ENCODE measurements at regions not wholly inside any gene's neighbourhood (a gene's known extent, or its start where the extent isn't known, plus 50 kb on each side); places are given as distances from the start of the nearest gene placed in this dataset.

- Histone ChIP-seq H3K27ac (ENCODE audit: low read depth in 2 of 2, low read length in 2 of 2) (no peak overlapping the region), H3K27me3 (ENCODE audit: control insufficient read depth in 2 of 2, insufficient read depth in 2 of 2, low read length in 2 of 2) (no peaks in the 10 kb centered on the region), H3K9me3 (ENCODE audit: control insufficient read depth in 2 of 2, low read length in 2 of 2) (no peaks in the 10 kb centered on the region), H3K36me3 (ENCODE audit: control insufficient read depth in 2 of 2, insufficient read depth in 2 of 2, low read length in 2 of 2) (no peaks in the 10 kb centered on the region), H3K9ac (ENCODE audit: low read depth in 1 of 2, low read length in 2 of 2) (no peak overlapping the region), H3K4me1 (ENCODE audit: control insufficient read depth in 2 of 2, insufficient read depth in 2 of 2, low read length in 2 of 2) (no peaks in the 10 kb centered on the region), H3K4me3 (ENCODE audit: low read length in 2 of 2) (no peak overlapping the region)
These were observed 107.2 kb downstream of the ZNF280B start for GRCh38 chr22:22401381-22401780.

GRCh38 chr22:22403306-22403705 is 105.2 kb downstream of the ZNF280B start:
- H3K9ac ChIP-seq (ENCODE audit: low read depth in 1 of 2, low read length in 2 of 2): no peak overlapping the region
- no peak overlapping the region for H3K27ac ChIP-seq (ENCODE audit: low read depth in 2 of 2, low read length in 2 of 2)
- peaks cover 0 to under 1% of the 10 kb centered on the region in 2 donors for H3K27me3 ChIP-seq (ENCODE audit: control insufficient read depth in 2 of 2, insufficient read depth in 2 of 2, low read length in 2 of 2)
- no peaks in the 10 kb centered on the region for H3K36me3 ChIP-seq (ENCODE audit: control insufficient read depth in 2 of 2, insufficient read depth in 2 of 2, low read length in 2 of 2)
- no peak overlapping the region for H3K4me3 ChIP-seq (ENCODE audit: low read length in 2 of 2)
- no peaks in the 10 kb centered on the region for H3K9me3 ChIP-seq (ENCODE audit: control insufficient read depth in 2 of 2, low read length in 2 of 2)
- no peaks in the 10 kb centered on the region for H3K4me1 ChIP-seq (ENCODE audit: control insufficient read depth in 2 of 2, insufficient read depth in 2 of 2, low read length in 2 of 2)

- H3K27me3 ChIP-seq (ENCODE audit: control insufficient read depth in 2 of 2, insufficient read depth in 2 of 2, low read length in 2 of 2): peaks cover 0 to 6% of the 10 kb centered on the region in 2 donors
- no peaks in the 10 kb centered on the region for H3K36me3 ChIP-seq (ENCODE audit: control insufficient read depth in 2 of 2, insufficient read depth in 2 of 2, low read length in 2 of 2)
- H3K9me3 ChIP-seq (ENCODE audit: control insufficient read depth in 2 of 2, low read length in 2 of 2): no peaks in the 10 kb centered on the region
- H3K9ac ChIP-seq (ENCODE audit: low read depth in 1 of 2, low read length in 2 of 2): no peak overlapping the region
- H3K27ac ChIP-seq (ENCODE audit: low read depth in 2 of 2, low read length in 2 of 2): no peak overlapping the region
- no peak overlapping the region for H3K4me3 ChIP-seq (ENCODE audit: low read length in 2 of 2)
- no peaks in the 10 kb centered on the region for H3K4me1 ChIP-seq (ENCODE audit: control insufficient read depth in 2 of 2, insufficient read depth in 2 of 2, low read length in 2 of 2)
These were observed 104.8 kb downstream of the ZNF280B start for GRCh38 chr22:22403771-22404170.

- no peaks in the 10 kb centered on the region for H3K36me3 ChIP-seq (ENCODE audit: control insufficient read depth in 2 of 2, insufficient read depth in 2 of 2, low read length in 2 of 2)
- no peak overlapping the region for H3K4me3 ChIP-seq (ENCODE audit: low read length in 2 of 2)
- peaks cover 1 to 6% of the 10 kb centered on the region in 2 donors for H3K27me3 ChIP-seq (ENCODE audit: control insufficient read depth in 2 of 2, insufficient read depth in 2 of 2, low read length in 2 of 2)
- no peaks in the 10 kb centered on the region for H3K4me1 ChIP-seq (ENCODE audit: control insufficient read depth in 2 of 2, insufficient read depth in 2 of 2, low read length in 2 of 2)
- no peaks in the 10 kb centered on the region for H3K9me3 ChIP-seq (ENCODE audit: control insufficient read depth in 2 of 2, low read length in 2 of 2)
- H3K9ac ChIP-seq (ENCODE audit: low read depth in 1 of 2, low read length in 2 of 2): no peak overlapping the region
- no peak overlapping the region for H3K27ac ChIP-seq (ENCODE audit: low read depth in 2 of 2, low read length in 2 of 2)
These were observed 103.8 kb downstream of the ZNF280B start for GRCh38 chr22:22404598-22405284.

- no peak overlapping the region for H3K27ac ChIP-seq (ENCODE audit: low read depth in 2 of 2, low read length in 2 of 2)
- no peaks in the 10 kb centered on the region for H3K4me1 ChIP-seq (ENCODE audit: control insufficient read depth in 2 of 2, insufficient read depth in 2 of 2, low read length in 2 of 2)
These were observed 102.0 kb downstream of the ZNF280B start for GRCh38 chr22:22406445-22407027.

GRCh38 chr22:22407061-22407460 is 101.5 kb downstream of the ZNF280B start:
- Histone ChIP-seq H3K27ac (ENCODE audit: low read depth in 2 of 2, low read length in 2 of 2) (no peak overlapping the region), H3K9me3 (ENCODE audit: control insufficient read depth in 2 of 2, low read length in 2 of 2) (no peaks in the 10 kb centered on the region), H3K9ac (ENCODE audit: low read depth in 1 of 2, low read length in 2 of 2) (no peak overlapping the region), H3K27me3 (ENCODE audit: control insufficient read depth in 2 of 2, insufficient read depth in 2 of 2, low read length in 2 of 2) (peaks cover 1 to 6% of the 10 kb centered on the region in 2 donors), H3K36me3 (ENCODE audit: control insufficient read depth in 2 of 2, insufficient read depth in 2 of 2, low read length in 2 of 2) (no peaks in the 10 kb centered on the region), H3K4me1 (ENCODE audit: control insufficient read depth in 2 of 2, insufficient read depth in 2 of 2, low read length in 2 of 2) (no peaks in the 10 kb centered on the region), H3K4me3 (ENCODE audit: low read length in 2 of 2) (no peak overlapping the region)

More at GRCh38 chr22:22406445-22407027, 102.0 kb downstream of the ZNF280B start:
- peaks cover 1 to 6% of the 10 kb centered on the region in 2 donors for H3K27me3 ChIP-seq (ENCODE audit: control insufficient read depth in 2 of 2, insufficient read depth in 2 of 2, low read length in 2 of 2)
- H3K36me3 ChIP-seq (ENCODE audit: control insufficient read depth in 2 of 2, insufficient read depth in 2 of 2, low read length in 2 of 2): no peaks in the 10 kb centered on the region
- H3K9ac ChIP-seq (ENCODE audit: low read depth in 1 of 2, low read length in 2 of 2): no peak overlapping the region
- no peak overlapping the region for H3K4me3 ChIP-seq (ENCODE audit: low read length in 2 of 2)
- H3K9me3 ChIP-seq (ENCODE audit: control insufficient read depth in 2 of 2, low read length in 2 of 2): no peaks in the 10 kb centered on the region

- Histone ChIP-seq H3K27me3 (ENCODE audit: control insufficient read depth in 2 of 2, insufficient read depth in 2 of 2, low read length in 2 of 2) (peaks cover 1 to 6% of the 10 kb centered on the region in 2 donors), H3K9me3 (ENCODE audit: control insufficient read depth in 2 of 2, low read length in 2 of 2) (no peaks in the 10 kb centered on the region), H3K36me3 (ENCODE audit: control insufficient read depth in 2 of 2, insufficient read depth in 2 of 2, low read length in 2 of 2) (no peaks in the 10 kb centered on the region), H3K27ac (ENCODE audit: low read depth in 2 of 2, low read length in 2 of 2) (no peak overlapping the region), H3K9ac (ENCODE audit: low read depth in 1 of 2, low read length in 2 of 2) (no peak overlapping the region), H3K4me3 (ENCODE audit: low read length in 2 of 2) (no peak overlapping the region), H3K4me1 (ENCODE audit: control insufficient read depth in 2 of 2, insufficient read depth in 2 of 2, low read length in 2 of 2) (no peaks in the 10 kb centered on the region)
These were observed 100.3 kb downstream of the ZNF280B start for GRCh38 chr22:22408269-22408668.

- Histone ChIP-seq H3K9me3 (ENCODE audit: control insufficient read depth in 2 of 2, low read length in 2 of 2) (no peaks in the 10 kb centered on the region), H3K27me3 (ENCODE audit: control insufficient read depth in 2 of 2, insufficient read depth in 2 of 2, low read length in 2 of 2) (peaks cover 1 to 6% of the 10 kb centered on the region in 2 donors), H3K36me3 (ENCODE audit: control insufficient read depth in 2 of 2, insufficient read depth in 2 of 2, low read length in 2 of 2) (no peaks in the 10 kb centered on the region), H3K9ac (ENCODE audit: low read depth in 1 of 2, low read length in 2 of 2) (no peak overlapping the region), H3K27ac (ENCODE audit: low read depth in 2 of 2, low read length in 2 of 2) (no peak overlapping the region), H3K4me1 (ENCODE audit: control insufficient read depth in 2 of 2, insufficient read depth in 2 of 2, low read length in 2 of 2) (no peaks in the 10 kb centered on the region), H3K4me3 (ENCODE audit: low read length in 2 of 2) (no peak overlapping the region)
These were observed 99.5 kb downstream of the ZNF280B start for GRCh38 chr22:22408731-22409696.

- Histone ChIP-seq H3K4me1 (ENCODE audit: control insufficient read depth in 2 of 2, insufficient read depth in 2 of 2, low read length in 2 of 2) (no peaks in the 10 kb centered on the region), H3K27me3 (ENCODE audit: control insufficient read depth in 2 of 2, insufficient read depth in 2 of 2, low read length in 2 of 2) (peaks cover 1 to 6% of the 10 kb centered on the region in 2 donors)
These were observed 98.4 kb downstream of the ZNF280B start for GRCh38 chr22:22410121-22410520.

GRCh38 chr22:22410677-22411076 is 97.9 kb downstream of the ZNF280B start:
- Histone ChIP-seq H3K4me3 (ENCODE audit: low read length in 2 of 2) (no peak overlapping the region), H3K27ac (ENCODE audit: low read depth in 2 of 2, low read length in 2 of 2) (no peak overlapping the region), H3K9ac (ENCODE audit: low read depth in 1 of 2, low read length in 2 of 2) (no peak overlapping the region), H3K4me1 (ENCODE audit: control insufficient read depth in 2 of 2, insufficient read depth in 2 of 2, low read length in 2 of 2) (no peaks in the 10 kb centered on the region), H3K27me3 (ENCODE audit: control insufficient read depth in 2 of 2, insufficient read depth in 2 of 2, low read length in 2 of 2) (peaks cover 5 to 6% of the 10 kb centered on the region in 2 donors), H3K9me3 (ENCODE audit: control insufficient read depth in 2 of 2, low read length in 2 of 2) (no peaks in the 10 kb centered on the region), H3K36me3 (ENCODE audit: control insufficient read depth in 2 of 2, insufficient read depth in 2 of 2, low read length in 2 of 2) (no peaks in the 10 kb centered on the region)

More at GRCh38 chr22:22410121-22410520, 98.4 kb downstream of the ZNF280B start:
- Histone ChIP-seq H3K36me3 (ENCODE audit: control insufficient read depth in 2 of 2, insufficient read depth in 2 of 2, low read length in 2 of 2) (no peaks in the 10 kb centered on the region), H3K4me3 (ENCODE audit: low read length in 2 of 2) (no peak overlapping the region), H3K9me3 (ENCODE audit: control insufficient read depth in 2 of 2, low read length in 2 of 2) (no peaks in the 10 kb centered on the region), H3K27ac (ENCODE audit: low read depth in 2 of 2, low read length in 2 of 2) (no peak overlapping the region), H3K9ac (ENCODE audit: low read depth in 1 of 2, low read length in 2 of 2) (no peak overlapping the region)

All from mucosa of rectum (tissue), 2 donors.